GM19372 (cell line): ENCODE measurements at regions not wholly inside any gene's neighbourhood (a gene's known extent, or its start where the extent isn't known, plus 50 kb on each side); places are given as distances from the start of the nearest gene placed in this dataset.

Experiments used
- ATAC-seq: cut with Tn5 transposase; IDR thresholded peaks from one replicate; pipeline ENCODE4 v1.9.1; 2021; ENCODE audit warnings: mild to moderate bottlenecking, low read depth, moderate library complexity; ENCODE audit not compliant: unreplicated experiment

DNA sequence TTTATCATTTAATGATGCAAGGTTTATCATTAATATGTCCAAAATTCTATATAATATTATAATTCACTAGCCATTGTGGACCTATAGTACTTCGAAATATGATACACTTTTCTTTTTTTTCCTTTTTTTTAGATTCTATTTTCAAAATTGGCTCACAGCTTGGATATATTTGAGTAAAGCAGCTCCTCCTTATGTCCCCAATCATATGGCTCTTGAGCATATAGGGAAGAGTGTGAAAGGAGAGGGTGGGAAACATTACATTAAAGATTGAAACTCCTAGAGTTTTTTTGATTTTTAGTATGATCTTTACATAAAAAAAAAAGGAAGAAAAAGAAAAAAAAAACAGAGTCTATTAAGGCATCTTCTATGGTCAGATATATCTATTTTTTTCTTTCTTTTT, 457.9 kb downstream of the RIT2 start:
- ATAC-seq = no peak

DNA sequence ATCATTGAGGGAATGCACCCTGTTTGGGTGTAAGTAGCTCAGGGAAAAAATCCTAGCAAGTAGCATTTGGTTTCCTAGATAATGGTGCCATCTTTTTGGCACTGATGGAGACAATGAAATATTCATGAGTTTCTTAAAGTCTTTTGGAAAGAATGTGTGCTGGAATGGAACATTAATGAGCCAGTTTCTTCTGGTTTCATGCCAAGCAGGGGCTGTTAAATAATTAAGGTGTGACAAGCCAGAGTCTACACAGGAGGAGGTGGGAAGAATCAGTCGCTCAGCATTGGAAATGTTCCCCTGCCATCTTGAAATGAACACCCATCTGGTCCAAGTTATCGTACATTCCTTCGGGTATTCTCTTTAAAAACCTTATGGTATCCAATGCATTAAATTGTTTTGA, 457.3 kb downstream of the RIT2 start:
- ATAC-seq = no peak

DNA sequence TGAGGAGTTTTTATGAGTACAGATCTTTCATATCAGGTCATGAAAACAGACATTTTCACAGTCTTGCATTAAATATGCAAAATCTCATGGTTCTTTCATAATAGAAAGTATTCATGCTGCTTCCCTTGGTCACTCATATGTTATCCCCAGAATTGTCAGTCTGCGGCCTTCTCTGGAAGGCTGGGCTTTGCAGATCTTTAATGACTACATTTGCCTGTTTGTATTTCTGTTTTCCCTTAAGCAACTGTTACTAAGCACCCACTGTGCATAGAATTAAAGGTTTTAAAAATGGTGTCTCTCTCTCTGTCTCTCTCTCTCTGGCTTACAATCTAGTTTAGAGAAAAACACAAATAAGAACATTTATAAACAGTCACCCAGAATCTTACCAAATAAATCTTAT, 456.3 kb downstream of the RIT2 start:
- ATAC-seq = no peak

DNA sequence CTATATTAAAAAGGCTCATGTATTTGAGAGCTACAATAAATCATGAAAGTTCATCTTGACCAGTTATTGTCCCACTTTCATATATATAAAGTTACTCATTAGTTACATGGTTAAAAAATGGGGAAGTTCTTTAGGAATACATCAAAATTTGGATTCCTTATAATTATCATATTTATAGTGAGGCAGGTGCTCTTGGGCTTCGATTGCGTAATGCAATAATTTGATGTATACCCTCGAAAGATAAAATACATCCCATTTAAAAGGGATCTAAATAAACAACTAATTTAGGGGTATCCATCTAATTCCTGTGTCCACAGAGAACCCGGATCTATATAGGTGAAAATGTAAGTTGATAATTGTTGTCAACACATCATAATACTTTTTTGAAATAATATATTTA, 444.6 kb downstream of the RIT2 start:
- ATAC-seq = no peak

- no peak for ATAC-seq
Observed at GRCh38 chr18:42675810-42676209, 439.7 kb downstream of the RIT2 start.

- ATAC-seq = no peak
Observed at GRCh38 chr18:42683094-42683493, 432.4 kb downstream of the RIT2 start.

- ATAC-seq = no peak
Observed at GRCh38 chr18:42689310-42689709, 426.2 kb downstream of the RIT2 start.
